GM23338 (cell line): ENCODE measurements at regions not wholly inside any gene's neighbourhood (a gene's known extent, or its start where the extent isn't known, plus 50 kb on each side); places are given as distances from the start of the nearest gene placed in this dataset.

Experiments used
- ATAC-seq: fragments of 200-7000 bp; cut with Tn5 transposase; 3 replicates; pipeline ENCODE4 v1.9.1; 2020
- DNase-seq: peaks from one replicate; pipeline ENCODE4 v3.0.0-alpha.2; 2015; ENCODE audit warnings: low spot score
- H2AFZ ChIP-seq: fragments of 200-600 bp; sonication (generic); 2 replicates; pipeline ENCODE4 v1.8.0; 2016; ENCODE audit warnings: antibody characterized with exemption, mild to moderate bottlenecking, moderate library complexity
- H3F3A ChIP-seq: fragments of 200-600 bp; sonication (generic); replicated peaks from 2 replicates; pipeline ENCODE4 v1.8.0; 2017; ENCODE audit warnings: antibody characterized with exemption, mixed run types, low read depth
- H3K27ac ChIP-seq: fragments of 200-600 bp; sonication (generic); 2 replicates; pipeline ENCODE4 v1.6.1; 2016; ENCODE audit warnings: low read depth
- H3K27me3 ChIP-seq: fragments of 200-600 bp; sonication (generic); 2 replicates; pipeline ENCODE4 v1.8.0; 2016; ENCODE audit warnings: mild to moderate bottlenecking, mixed run types, moderate library complexity; ENCODE audit not compliant: insufficient read depth
- H3K36me3 ChIP-seq: fragments of 200-600 bp; sonication (generic); 2 replicates; pipeline ENCODE4 v1.8.0; 2016; ENCODE audit warnings: mild to moderate bottlenecking; ENCODE audit not compliant: insufficient read depth
- H3K4me1 ChIP-seq: fragments of 200-600 bp; sonication (generic); 2 replicates; pipeline ENCODE4 v1.8.0; 2016; ENCODE audit warnings: mild to moderate bottlenecking, moderate library complexity; ENCODE audit not compliant: insufficient read depth
- H3K4me2 ChIP-seq: fragments of 200-600 bp; sonication (generic); 2 replicates; pipeline ENCODE4 v1.7.1; 2017; ENCODE audit warnings: mixed run types
- H3K4me3 ChIP-seq: fragments of 200-600 bp; sonication (generic); 2 replicates; pipeline ENCODE4 v1.6.1; 2016; ENCODE audit warnings: mixed run types
- H3K79me2 ChIP-seq: fragments of 200-600 bp; sonication (generic); replicated peaks from 2 replicates; pipeline ENCODE4 v1.8.0; 2017; ENCODE audit warnings: mild to moderate bottlenecking; ENCODE audit not compliant: insufficient read depth
- H3K9me2 ChIP-seq: fragments of 200-600 bp; sonication (generic); 2 replicates; pipeline ENCODE4 v1.8.0; 2017; ENCODE audit not compliant: insufficient read depth
- H4K20me1 ChIP-seq: fragments of 200-600 bp; sonication (generic); replicated peaks from 2 replicates; pipeline ENCODE4 v1.8.0; 2017; ENCODE audit warnings: mild to moderate bottlenecking; ENCODE audit not compliant: insufficient read depth
- H3K27ac Mint-ChIP-seq: 2 replicates; pipeline ENCODE4 v1.8.0; 2020; ENCODE audit warnings: inconsistent platforms, mild to moderate bottlenecking, moderate library complexity, mixed read lengths
- H3K27me3 Mint-ChIP-seq: 3 replicates; pipeline ENCODE4 v1.8.0; 2022; ENCODE audit warnings: low read depth, mild to moderate bottlenecking, moderate library complexity, mixed read lengths, inconsistent platforms; ENCODE audit not compliant: insufficient read depth, poor library complexity
- H3K36me3 Mint-ChIP-seq: 3 replicates; pipeline ENCODE4 v1.8.0; 2021; ENCODE audit warnings: low read depth, mild to moderate bottlenecking, inconsistent platforms, moderate library complexity, mixed read lengths
- H3K4me1 Mint-ChIP-seq: 3 replicates; pipeline ENCODE4 v1.8.0; 2020; ENCODE audit warnings: mild to moderate bottlenecking, inconsistent platforms, mixed read lengths
- H3K4me3 Mint-ChIP-seq: 3 replicates; pipeline ENCODE4 v1.8.0; 2021; ENCODE audit warnings: moderate library complexity, mild to moderate bottlenecking, inconsistent platforms, mixed read lengths
- H3K9me3 Mint-ChIP-seq: 3 replicates; pipeline ENCODE4 v1.8.0; 2020; ENCODE audit warnings: moderate library complexity, mild to moderate bottlenecking, inconsistent platforms, mixed read lengths
- CREB1 ChIP-seq: fragments of 250-450 bp; sonication (Bioruptor Pico); IDR thresholded peaks from 2 replicates; pipeline ENCODE4 v1.5.0; 2020; ENCODE audit warnings: low read depth, mild to moderate bottlenecking, moderate library complexity
- EZH2 ChIP-seq: fragments of 200-600 bp; sonication (generic); IDR thresholded peaks from one replicate; pipeline ENCODE4 v1.8.0; 2017; ENCODE audit warnings: antibody characterized with exemption, mild to moderate bottlenecking, low read depth; ENCODE audit not compliant: unreplicated experiment
- EZH2phosphoT487 ChIP-seq: fragments of 200-600 bp; sonication (generic); IDR thresholded peaks from one replicate; pipeline ENCODE4 v1.8.1; 2018; ENCODE audit warnings: antibody characterized with exemption; ENCODE audit not compliant: unreplicated experiment
- JUNB ChIP-seq: IDR thresholded peaks from one replicate; pipeline ENCODE4 v1.6.1; 2016; ENCODE audit warnings: antibody characterized with exemption; ENCODE audit not compliant: unreplicated experiment
- NANOG ChIP-seq: IDR thresholded peaks from 2 replicates; pipeline ENCODE4 v1.6.1; 2016; ENCODE audit warnings: antibody characterized with exemption, borderline replicate concordance
- POLR2AphosphoS5 ChIP-seq: IDR thresholded peaks from 2 replicates; pipeline ENCODE4 v1.6.1; 2016; ENCODE audit warnings: antibody characterized with exemption, low read depth
- REST ChIP-seq: IDR thresholded peaks from one replicate; pipeline ENCODE4 v1.6.1; 2018; ENCODE audit warnings: antibody characterized with exemption; ENCODE audit not compliant: unreplicated experiment
- STAT1 ChIP-seq: IDR thresholded peaks from one replicate; pipeline ENCODE4 v1.6.1; 2016; ENCODE audit warnings: antibody characterized with exemption; ENCODE audit not compliant: unreplicated experiment
- ZNF114 ChIP-seq: fragments of 250-450 bp; sonication (Bioruptor Pico); IDR thresholded peaks from 2 replicates; pipeline ENCODE4 v1.5.0; 2020; ENCODE audit warnings: mild to moderate bottlenecking, moderate library complexity
- ZNF331 ChIP-seq: fragments of 250-450 bp; sonication (Bioruptor Pico); IDR thresholded peaks from 2 replicates; pipeline ENCODE4 v1.5.0; 2020; ENCODE audit warnings: low read depth, mild to moderate bottlenecking, moderate library complexity
- ZNF462 ChIP-seq: fragments of 250-450 bp; sonication (Bioruptor Pico); IDR thresholded peaks from 2 replicates; pipeline ENCODE4 v1.5.0; 2020; ENCODE audit warnings: mild to moderate bottlenecking, moderate library complexity
- TF ChIP-seq, protein P1 (sequence below): IDR thresholded peaks from 2 replicates; pipeline ENCODE4 v1.6.1; 2016; ENCODE audit warnings: antibody characterized with exemption
- TF ChIP-seq, protein P2 (sequence below), 2 experiments: fragments of 200-600 bp in 1 of 2; sonication (generic) in 1 of 2; conservative IDR thresholded peaks; 2 replicates each; pipeline versions ENCODE4 v1.5.1 to v1.6.1; 2016 to 2017; ENCODE audit warnings: antibody characterized with exemption in 2 of 2, low read depth in 2 of 2, mild to moderate bottlenecking in 2 of 2, moderate library complexity in 1 of 2

DNA sequence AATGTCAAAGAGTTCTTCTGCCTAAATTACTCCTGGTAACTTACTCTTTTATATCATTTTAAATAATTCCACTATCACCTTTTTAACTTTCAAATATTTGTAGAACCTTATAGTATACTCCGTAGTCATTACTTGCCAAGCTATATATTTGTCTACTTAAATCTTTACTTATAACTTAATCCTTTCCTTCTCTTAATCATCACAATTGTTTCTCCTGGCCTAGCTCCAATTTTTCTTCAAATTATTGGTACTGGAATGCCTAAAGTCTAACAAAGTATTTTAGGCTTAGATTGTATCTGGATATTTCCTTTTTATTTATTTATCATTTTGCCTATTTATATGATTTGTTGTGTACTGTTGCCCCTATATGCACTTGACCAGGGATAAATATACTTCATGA is 109.5 kb downstream of the MZT1 start:
- H3K9me3 Mint-ChIP-seq, result no peaks in the 10 kb centered on the region
- H3K9me2 ChIP-seq, result 0 out of 2 replicates have a peak, but pooled peaks cover 4% of the 10 kb centered on the region
- H3K27ac Mint-ChIP-seq, result no peak overlapping the region
- H2AFZ ChIP-seq, result no peak overlapping the region
- no peaks in the 10 kb centered on the region for H3F3A ChIP-seq
- H3K27me3 Mint-ChIP-seq, result no peaks in the 10 kb centered on the region
- no peak overlapping the region for H3K4me3 ChIP-seq
- DNase-seq, result no peak
- ATAC-seq, result no peak
- no peak overlapping the region for H3K4me3 Mint-ChIP-seq
- 0 out of 3 replicates have a peak, but pooled peaks cover 2% of the 10 kb centered on the region for H3K4me1 Mint-ChIP-seq
- no peaks in the 10 kb centered on the region for H3K36me3 ChIP-seq
- no peaks in the 10 kb centered on the region for H3K79me2 ChIP-seq
- TF ChIP-seq POLR2AphosphoS5 (no peak), ZNF114 (CRISPR knock-in tag) (no peak), CREB1 (CRISPR knock-in tag) (no peak), REST (no peak), NANOG (no peak), ZNF331 (no peak), EZH2phosphoT487 (no peak), ZNF462 (CRISPR knock-in tag) (no peak), EZH2 (no peak), JUNB (no peak), STAT1 (no peak)
- TF ChIP-seq, protein P1, sequence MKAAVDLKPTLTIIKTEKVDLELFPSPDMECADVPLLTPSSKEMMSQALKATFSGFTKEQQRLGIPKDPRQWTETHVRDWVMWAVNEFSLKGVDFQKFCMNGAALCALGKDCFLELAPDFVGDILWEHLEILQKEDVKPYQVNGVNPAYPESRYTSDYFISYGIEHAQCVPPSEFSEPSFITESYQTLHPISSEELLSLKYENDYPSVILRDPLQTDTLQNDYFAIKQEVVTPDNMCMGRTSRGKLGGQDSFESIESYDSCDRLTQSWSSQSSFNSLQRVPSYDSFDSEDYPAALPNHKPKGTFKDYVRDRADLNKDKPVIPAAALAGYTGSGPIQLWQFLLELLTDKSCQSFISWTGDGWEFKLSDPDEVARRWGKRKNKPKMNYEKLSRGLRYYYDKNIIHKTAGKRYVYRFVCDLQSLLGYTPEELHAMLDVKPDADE, result no peak
- TF ChIP-seq, protein P2, sequence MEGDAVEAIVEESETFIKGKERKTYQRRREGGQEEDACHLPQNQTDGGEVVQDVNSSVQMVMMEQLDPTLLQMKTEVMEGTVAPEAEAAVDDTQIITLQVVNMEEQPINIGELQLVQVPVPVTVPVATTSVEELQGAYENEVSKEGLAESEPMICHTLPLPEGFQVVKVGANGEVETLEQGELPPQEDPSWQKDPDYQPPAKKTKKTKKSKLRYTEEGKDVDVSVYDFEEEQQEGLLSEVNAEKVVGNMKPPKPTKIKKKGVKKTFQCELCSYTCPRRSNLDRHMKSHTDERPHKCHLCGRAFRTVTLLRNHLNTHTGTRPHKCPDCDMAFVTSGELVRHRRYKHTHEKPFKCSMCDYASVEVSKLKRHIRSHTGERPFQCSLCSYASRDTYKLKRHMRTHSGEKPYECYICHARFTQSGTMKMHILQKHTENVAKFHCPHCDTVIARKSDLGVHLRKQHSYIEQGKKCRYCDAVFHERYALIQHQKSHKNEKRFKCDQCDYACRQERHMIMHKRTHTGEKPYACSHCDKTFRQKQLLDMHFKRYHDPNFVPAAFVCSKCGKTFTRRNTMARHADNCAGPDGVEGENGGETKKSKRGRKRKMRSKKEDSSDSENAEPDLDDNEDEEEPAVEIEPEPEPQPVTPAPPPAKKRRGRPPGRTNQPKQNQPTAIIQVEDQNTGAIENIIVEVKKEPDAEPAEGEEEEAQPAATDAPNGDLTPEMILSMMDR (conservative IDR thresholded peaks at IDR 0.05; ENCODE audit: low read depth in 2 of 2), result no peak
- no peaks in the 10 kb centered on the region for H3K36me3 Mint-ChIP-seq
- H3K4me2 ChIP-seq, result no peak overlapping the region
- no peaks in the 10 kb centered on the region for H3K4me1 ChIP-seq
- no peaks in the 10 kb centered on the region for H4K20me1 ChIP-seq
- no peaks in the 10 kb centered on the region for H3K27me3 ChIP-seq
- H3K27ac ChIP-seq, result no peak overlapping the region
